Heart left ventricle (tissue), 16 donors: ENCODE measurements at regions not wholly inside any gene's neighbourhood (a gene's known extent, or its start where the extent isn't known, plus 50 kb on each side); places are given as distances from the start of the nearest gene placed in this dataset.
A peak's percentile ranks its signal among the peaks of the same experiment; 100 is the strongest.

ENCODE experiments used
- ATAC-seq, 4 donors: fragments of 200-7000 bp; cut with Tn5 transposase; one replicate each; pipeline ENCODE4 v1.9.1; 2020 to 2022; ENCODE audit warnings: moderate library complexity in 4 of 4, mild to moderate bottlenecking in 3 of 4, moderate number of reproducible peaks in 1 of 4
- DNase-seq, 5 donors: peaks; one replicate each; pipeline ENCODE4 v3.0.0-alpha.2; 2020
- H3K27ac ChIP-seq, 12 donors: fragments of 200-600 bp; sonication (generic) in 4 of 12; one replicate each; pipeline versions ENCODE4 v1.5.0 to v1.8.0; 2016 to 2022; ENCODE audit warnings: mild to moderate bottlenecking in 2 of 12
- H3K27me3 ChIP-seq, 9 donors: fragments of 200-600 bp; sonication (generic) in 2 of 9; one replicate each; pipeline versions ENCODE4 v1.5.1 to v1.8.0; 2016 to 2022; ENCODE audit warnings: mild to moderate bottlenecking in 3 of 9
- H3K36me3 ChIP-seq, 9 donors: fragments of 200-600 bp; sonication (generic) in 2 of 9; one replicate each; pipeline versions ENCODE4 v1.5.0 to v1.8.0; 2018 to 2022; ENCODE audit warnings: mild to moderate bottlenecking in 2 of 9
- H3K4me1 ChIP-seq, 12 donors: fragments of 200-600 bp; sonication (generic) in 4 of 12; one replicate each; pipeline versions ENCODE4 v1.5.0 to v1.8.0; 2016 to 2022; ENCODE audit warnings: mild to moderate bottlenecking in 3 of 12
- H3K4me3 ChIP-seq, 12 donors: fragments of 200-600 bp; sonication (generic) in 4 of 12; one replicate each; pipeline versions ENCODE4 v1.5.0 to v1.8.0; 2017 to 2022; ENCODE audit warnings: mild to moderate bottlenecking in 9 of 12, moderate library complexity in 4 of 12
- H3K9me3 ChIP-seq, 12 donors: fragments of 200-600 bp; sonication (generic) in 4 of 12; one replicate each; pipeline versions ENCODE4 v1.5.0 to v1.8.0; 2016 to 2022; ENCODE audit warnings: mild to moderate bottlenecking in 1 of 12
- CTCF ChIP-seq, 12 donors: fragments of 200-600 bp; sonication (generic) in 4 of 12; IDR thresholded peaks; one replicate each; pipeline versions ENCODE4 v1.5.0 to v1.8.0; 2018 to 2022; ENCODE audit warnings: antibody characterized with exemption in 12 of 12, mild to moderate bottlenecking in 5 of 12
- POLR2A ChIP-seq, 2 donors: fragments of 450-650 bp; IDR thresholded peaks; one replicate each; pipeline ENCODE4 v1.6.1; 2017; ENCODE audit warnings: antibody characterized with exemption in 2 of 2, mild to moderate bottlenecking in 2 of 2, moderate library complexity in 2 of 2
- WGBS, 4 donors: extraction: QIAGEN DNeasy Blood & Tissue Kit in 2 of 4; methylation state at CpG; one replicate each; pipeline versions ENCODE4 v1.1.5 to v1.1.7; 2013 to 2018; 5-methylcytosine and 5-hydroxymethylcytosine counted together
- intact Hi-C, 10 donors: fragments of 100-400 bp; cut with DNase I; formaldehyde crosslinking; loops; one replicate each; pipeline versions ENCODE4 v1.11.1 to v1.14.2; 2022
- donor health status: ischemic (EF 13 %, LVEDD 7.1; RV severe dilation, severe dysfunction).
- donor health status: healthy with polysubstance abuse.
- donor health status: DM: no; HTN: yes; CAD: no.
- donor health status: DM: no; HTN: no; CAD: no.
- donor health status: ischemic (EF 25% LVEDD 6.9; RV normal size, moderate dysfunction).
- donor health status: ischemic (EF 25% LVEDD 5.7; RV mildly dilated, moderate dysfunction).
- donor health status: healthy.
- donor health status: DM: yes; HTN: yes; CAD: no.
- donor health status: ischemic (EF 35%, LVEDD 5.7; RV mildly dilated, moderate dysfunction).
- donor health status: nonischemic (EF 11% LVEDD 7.7; RV severe dilation, severe dysfunction).
- donor health status: DM: yes; HTN: yes; CAD: no.
- donor health status: PGD.
- donor health status: ischemic (EF 29% LVEDD 5.4; RV normal size, mild dysfunction).
- donor health status: nonischemic (EF 23%, LVEDD 6.1; RV moderate dilation, normal function).

DNA sequence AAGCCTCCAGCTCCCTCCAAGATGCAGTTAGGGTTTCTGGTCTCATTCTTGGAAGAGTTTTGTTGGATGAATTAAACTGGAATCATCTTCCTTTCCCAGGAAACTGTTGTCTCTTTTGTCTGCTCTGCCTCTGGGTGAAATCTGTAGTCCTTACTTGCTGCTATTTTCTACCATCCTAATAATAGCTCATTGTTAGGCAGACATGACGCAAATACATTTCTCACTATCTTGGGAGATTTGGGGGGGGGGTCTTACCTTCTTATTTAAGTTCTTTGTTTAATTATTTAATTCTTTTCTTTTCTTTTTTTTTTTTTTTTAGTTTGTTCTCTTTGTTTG, 85.4 kb upstream of the DUSP10 start:
- H3K4me1 ChIP-seq: peaks cover 0 to 22% (median 6%) of the 10 kb centered on the region in 12 donors
- no peak overlapping the region for H3K4me3 ChIP-seq
- no peaks in the 10 kb centered on the region for H3K9me3 ChIP-seq
- WGBS, 4 donors: 26 to 41% (median 31%) methylated on average over 1 of the region's 1 CpG
- ATAC-seq: peak; percentile 31 to 65 (median 54)
- no peaks in the 10 kb centered on the region for H3K36me3 ChIP-seq
- intact Hi-C loops: no loop called here
- H3K27me3 ChIP-seq: no peaks in the 10 kb centered on the region
- TF ChIP-seq CTCF (IDR thresholded peaks at IDR 0.05): no peak
- TF ChIP-seq POLR2A (IDR thresholded peaks at IDR 0.05): no peak
- H3K27ac ChIP-seq: peak overlapping the region in 6 of 12 donors; percentile 22 to 63 (median 45)
- DNase-seq: no peak

DNA sequence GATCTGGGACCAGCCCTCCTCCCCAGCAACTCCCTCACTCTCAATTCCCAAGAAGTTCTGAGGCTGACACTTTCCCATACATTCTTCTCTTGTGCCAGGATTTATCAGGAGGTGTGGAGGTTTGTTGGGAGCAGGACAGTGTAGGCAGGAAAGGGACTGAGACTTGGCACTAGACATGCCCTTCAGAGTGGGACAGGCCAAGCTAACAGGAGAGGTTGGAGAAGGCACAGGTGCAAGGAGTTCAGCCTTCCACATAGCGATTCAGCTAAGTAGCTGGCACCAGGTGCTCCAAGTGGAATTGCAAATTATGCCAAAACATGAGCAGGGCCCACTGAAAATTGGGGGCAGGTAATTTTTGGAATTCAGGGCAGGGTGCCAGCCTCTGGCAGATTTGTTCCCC, 83.0 kb upstream of the DUSP10 start:
- WGBS, 4 donors: 88 to 100% (median 96%) methylated on average over 1 of the region's 1 CpG
- DNase-seq (no peak), ATAC-seq (no peak)
- no peaks in the 10 kb centered on the region for H3K27me3 ChIP-seq
- no peak overlapping the region for H3K27ac ChIP-seq
- H3K4me3 ChIP-seq: no peak overlapping the region
- no peaks in the 10 kb centered on the region for H3K9me3 ChIP-seq
- intact Hi-C loops: no loop called here
- H3K36me3 ChIP-seq: no peaks in the 10 kb centered on the region
- TF ChIP-seq POLR2A (IDR thresholded peaks at IDR 0.05): no peak
- no peak for TF ChIP-seq CTCF (IDR thresholded peaks at IDR 0.05)
- H3K4me1 ChIP-seq: peaks cover 0 to 16% (median 5%) of the 10 kb centered on the region in 12 donors

DNA sequence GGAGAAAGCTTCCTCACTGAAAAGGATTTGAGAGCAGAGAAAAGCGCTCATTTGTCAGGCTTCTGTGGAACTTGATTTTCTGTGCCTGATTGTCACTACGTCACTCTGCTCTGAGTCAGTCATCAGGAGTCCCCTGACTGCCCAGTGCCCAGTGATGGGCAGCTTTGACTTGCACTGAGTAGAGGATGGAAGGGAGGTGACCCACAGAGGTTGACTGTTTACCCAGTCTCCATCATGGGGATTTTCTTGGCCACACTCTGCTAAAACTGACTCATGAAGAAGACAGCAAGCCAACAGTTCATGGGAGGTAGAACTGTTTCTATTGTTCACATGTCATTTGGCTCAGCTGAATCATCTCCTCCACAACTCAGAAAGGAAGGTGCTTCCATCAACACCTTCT, 82.1 kb upstream of the DUSP10 start:
- TF ChIP-seq POLR2A (IDR thresholded peaks at IDR 0.05) (no peak), CTCF (IDR thresholded peaks at IDR 0.05) (no peak)
- WGBS, 4 donors: 87 to 93% (median 92%) methylated on average over 2 of the region's 2 CpGs

GRCh38 chr1:221823561-221823960, 81.7 kb upstream of the DUSP10 start:
- Histone ChIP-seq H3K27me3 (no peaks in the 10 kb centered on the region), H3K27ac (no peak overlapping the region), H3K4me3 (no peak overlapping the region), H3K36me3 (no peaks in the 10 kb centered on the region), H3K4me1 (peaks cover 0 to 16% (median 5%) of the 10 kb centered on the region in 12 donors), H3K9me3 (peaks cover 0 to 12% (median 0%) of the 10 kb centered on the region in 12 donors)
- no peak for TF ChIP-seq CTCF (IDR thresholded peaks at IDR 0.05)
- TF ChIP-seq POLR2A (IDR thresholded peaks at IDR 0.05): no peak
- intact Hi-C loops: no loop called here
- DNase-seq (no peak), ATAC-seq (no peak)
- WGBS, 4 donors: 49 to 92% (median 91%) methylated on average over 1 of the region's 1 CpG

More for the DNA sequence above, 82.1 kb upstream of the DUSP10 start:
- Histone ChIP-seq H3K27me3 (no peaks in the 10 kb centered on the region), H3K27ac (no peak overlapping the region), H3K9me3 (peaks cover 0 to 7% (median 0%) of the 10 kb centered on the region in 12 donors), H3K36me3 (no peaks in the 10 kb centered on the region), H3K4me3 (no peak overlapping the region), H3K4me1 (peaks cover 0 to 16% (median 5%) of the 10 kb centered on the region in 12 donors)
- intact Hi-C loops: no loop called here
- ATAC-seq (no peak), DNase-seq (no peak)
